NB4 (cell line): ENCODE measurements at regions not wholly inside any gene's neighbourhood (a gene's known extent, or its start where the extent isn't known, plus 50 kb on each side); places are given as distances from the start of the nearest gene placed in this dataset.

Source experiments
- POLR2A ChIP-seq: IDR thresholded peaks from 2 replicates; pipeline ENCODE4 v1.6.1; 2011; ENCODE audit warnings: mild to moderate bottlenecking; ENCODE audit not compliant: insufficient read length; ENCODE audit errors: extremely low read depth
- TF ChIP-seq, protein P1 (sequence below): IDR thresholded peaks from one replicate; pipeline ENCODE4 v1.5.1; 2012; ENCODE audit warnings: low read depth, low read length

DNA sequence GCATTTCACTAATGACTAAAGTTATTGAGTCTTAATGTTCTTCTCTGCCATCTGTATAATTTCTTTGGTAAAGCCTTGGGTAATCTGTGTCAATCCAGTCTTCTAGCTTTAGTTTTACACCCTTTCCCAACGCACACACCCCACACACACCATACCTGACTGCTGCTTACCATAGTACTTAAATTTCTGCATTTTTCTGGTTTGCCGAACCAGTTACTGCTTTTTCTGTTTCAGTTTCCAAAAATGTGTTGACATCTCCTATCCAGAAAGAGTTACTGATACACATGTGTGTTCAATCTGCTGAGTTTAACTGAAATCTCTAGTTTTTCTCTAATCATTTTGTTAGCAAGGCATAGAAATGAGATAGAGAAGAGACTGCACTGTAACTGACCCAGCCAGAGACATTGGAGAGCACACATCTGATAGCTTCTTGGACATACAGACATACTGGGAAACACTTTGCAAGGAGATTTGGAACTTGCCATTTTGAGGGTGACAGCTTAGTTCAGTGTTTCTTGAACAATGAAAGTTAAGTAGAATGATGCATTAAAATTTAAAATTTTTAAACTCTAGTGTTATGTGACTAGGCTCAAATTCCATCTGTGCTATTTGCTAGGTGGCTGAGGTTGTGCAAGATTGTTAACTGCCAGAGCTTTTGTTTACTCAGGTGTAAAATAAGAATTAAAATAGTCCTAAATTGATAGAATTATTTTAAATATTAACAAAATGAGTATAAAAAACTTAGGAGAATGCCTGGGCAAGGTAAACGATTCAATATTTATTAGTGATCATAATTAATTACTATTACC is 807.6 kb downstream of the DNAJB9 start:
- no peak for TF ChIP-seq POLR2A
- TF ChIP-seq, protein P1, sequence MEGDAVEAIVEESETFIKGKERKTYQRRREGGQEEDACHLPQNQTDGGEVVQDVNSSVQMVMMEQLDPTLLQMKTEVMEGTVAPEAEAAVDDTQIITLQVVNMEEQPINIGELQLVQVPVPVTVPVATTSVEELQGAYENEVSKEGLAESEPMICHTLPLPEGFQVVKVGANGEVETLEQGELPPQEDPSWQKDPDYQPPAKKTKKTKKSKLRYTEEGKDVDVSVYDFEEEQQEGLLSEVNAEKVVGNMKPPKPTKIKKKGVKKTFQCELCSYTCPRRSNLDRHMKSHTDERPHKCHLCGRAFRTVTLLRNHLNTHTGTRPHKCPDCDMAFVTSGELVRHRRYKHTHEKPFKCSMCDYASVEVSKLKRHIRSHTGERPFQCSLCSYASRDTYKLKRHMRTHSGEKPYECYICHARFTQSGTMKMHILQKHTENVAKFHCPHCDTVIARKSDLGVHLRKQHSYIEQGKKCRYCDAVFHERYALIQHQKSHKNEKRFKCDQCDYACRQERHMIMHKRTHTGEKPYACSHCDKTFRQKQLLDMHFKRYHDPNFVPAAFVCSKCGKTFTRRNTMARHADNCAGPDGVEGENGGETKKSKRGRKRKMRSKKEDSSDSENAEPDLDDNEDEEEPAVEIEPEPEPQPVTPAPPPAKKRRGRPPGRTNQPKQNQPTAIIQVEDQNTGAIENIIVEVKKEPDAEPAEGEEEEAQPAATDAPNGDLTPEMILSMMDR = no peak
